Body of pancreas (tissue), 4 donors: ENCODE measurements at regions not wholly inside any gene's neighbourhood (a gene's known extent, or its start where the extent isn't known, plus 50 kb on each side); places are given as distances from the start of the nearest gene placed in this dataset.

Source experiments
- ATAC-seq: fragments of 150-250 bp; one replicate; pipeline ENCODE4 v1.9.1; 2016
- DNase-seq, 4 donors: peaks; one replicate each; pipeline ENCODE4 v3.0.0-alpha.2; 2019
- H3K27ac ChIP-seq, 4 donors: fragments of 200-600 bp; sonication (generic); 1 replicate in 3 of 4; 2 replicates in 1 of 4; pipeline versions ENCODE4 v1.5.1 to v1.6.1; 2016 to 2019; ENCODE audit warnings: mild to moderate bottlenecking in 1 of 4, mixed read lengths in 1 of 4, moderate library complexity in 1 of 4
- H3K27me3 ChIP-seq, 2 donors: fragments of 200-600 bp; sonication (generic); one replicate each; pipeline ENCODE4 v1.6.0; 2016; ENCODE audit warnings: mild to moderate bottlenecking in 1 of 2
- H3K36me3 ChIP-seq, 2 donors: fragments of 200-600 bp; sonication (generic); replicated peaks in 1 of 2; 2 replicates each; pipeline ENCODE4 v1.5.1; 2016; ENCODE audit warnings: low read depth in 2 of 2; ENCODE audit not compliant: insufficient read depth in 1 of 2
- H3K4me1 ChIP-seq: fragments of 200-600 bp; sonication (generic); one replicate; pipeline ENCODE4 v1.6.0; 2016
- H3K4me3 ChIP-seq, 2 donors: fragments of 200-600 bp; sonication (generic); 1 replicate in 1 of 2; 2 replicates in 1 of 2; pipeline ENCODE4 v1.5.1; 2016 to 2019
- H3K9me3 ChIP-seq, 3 donors: fragments of 200-600 bp; sonication (generic); 1 replicate in 2 of 3; 2 replicates in 1 of 3; pipeline ENCODE4 v1.5.1; 2016
- CTCF ChIP-seq, 7 experiments: fragments of 450-650 bp in 4 of 7; fragments of 200-600 bp in 3 of 7; sonication (generic) in 3 of 7; IDR thresholded peaks; one replicate each; pipeline ENCODE4 v1.5.1; 2016 to 2019; ENCODE audit warnings: antibody characterized with exemption in 7 of 7
- POLR2A ChIP-seq, 3 donors: fragments of 450-650 bp; IDR thresholded peaks; one replicate each; pipeline ENCODE4 v1.6.1; 2016; ENCODE audit warnings: antibody characterized with exemption in 3 of 3, mild to moderate bottlenecking in 2 of 3
- WGBS, 2 donors: methylation state at CpG; one replicate each; pipeline ENCODE4 v1.1.5; 2017; 5-methylcytosine and 5-hydroxymethylcytosine counted together
- intact Hi-C: fragments of 100-400 bp; cut with DNase I; formaldehyde crosslinking; loops from one replicate; pipeline ENCODE4 v1.15.1; 2023

GRCh38 chr2:153196378-153197058 lies 282.0 kb downstream of the RPRM start:
- Histone ChIP-seq H3K27ac (no peak overlapping the region), H3K4me3 (no peak overlapping the region), H3K4me1 (no peaks in the 10 kb centered on the region), H3K27me3 (no peaks in the 10 kb centered on the region), H3K9me3 (no peaks in the 10 kb centered on the region), H3K36me3 (no peaks in the 10 kb centered on the region)
- TF ChIP-seq POLR2A (IDR thresholded peaks at IDR 0.05) (no peak), CTCF (IDR thresholded peaks at IDR 0.05) (no peak)
- ATAC-seq: no peak
- intact Hi-C loops: no loop called here
- no peak for DNase-seq
- WGBS, 2 donors: 69 to 77% methylated on average over 3 to 6 of the region's 8 CpGs

- Histone ChIP-seq H3K36me3 (no peaks in the 10 kb centered on the region), H3K4me3 (no peak overlapping the region), H3K27ac (no peak overlapping the region), H3K27me3 (no peaks in the 10 kb centered on the region), H3K9me3 (no peaks in the 10 kb centered on the region), H3K4me1 (no peaks in the 10 kb centered on the region)
- no peak for TF ChIP-seq POLR2A (IDR thresholded peaks at IDR 0.05)
- TF ChIP-seq CTCF (IDR thresholded peaks at IDR 0.05): no peak
- 62 to 90% methylated on average over 2 of the region's 2 CpGs for WGBS, 2 donors
- intact Hi-C loops: no loop called here
- DNase-seq: no peak
- no peak for ATAC-seq
Observed at GRCh38 chr2:153195342-153195741, 283.2 kb downstream of the RPRM start.

- intact Hi-C loops: no loop called here
Observed at GRCh38 chr2:153189091-153189888, 289.3 kb downstream of the RPRM start.

GRCh38 chr2:153179808-153180207 lies 298.8 kb downstream of the RPRM start:
- no peaks in the 10 kb centered on the region for H3K9me3 ChIP-seq
- no peak for DNase-seq
- no peak overlapping the region for H3K4me3 ChIP-seq
- TF ChIP-seq CTCF (IDR thresholded peaks at IDR 0.05): no peak
- no peak for TF ChIP-seq POLR2A (IDR thresholded peaks at IDR 0.05)
- no peak overlapping the region for H3K27ac ChIP-seq
- H3K36me3 ChIP-seq: no peaks in the 10 kb centered on the region
- no peak for ATAC-seq
- no peaks in the 10 kb centered on the region for H3K27me3 ChIP-seq
- intact Hi-C loops: no loop called here
- WGBS, 2 donors: 85 to 92% methylated on average over 1 of the region's 1 CpG
- H3K4me1 ChIP-seq: no peaks in the 10 kb centered on the region

More at GRCh38 chr2:153189091-153189888, 289.3 kb downstream of the RPRM start:
- TF ChIP-seq CTCF (IDR thresholded peaks at IDR 0.05): no peak
- no peak for TF ChIP-seq POLR2A (IDR thresholded peaks at IDR 0.05)
- Histone ChIP-seq H3K27me3 (no peaks in the 10 kb centered on the region), H3K27ac (no peak overlapping the region), H3K4me3 (no peak overlapping the region), H3K9me3 (peaks cover 0 to 7% (median 0%) of the 10 kb centered on the region in 3 donors), H3K36me3 (no peaks in the 10 kb centered on the region), H3K4me1 (no peaks in the 10 kb centered on the region)
- DNase-seq: no peak
- ATAC-seq: no peak
- WGBS, 2 donors: 65 to 81% methylated on average over 3 of the region's 3 CpGs
